CD14-positive monocyte (primary cell): ENCODE measurements at regions not wholly inside any gene's neighbourhood (a gene's known extent, or its start where the extent isn't known, plus 50 kb on each side); places are given as distances from the start of the nearest gene placed in this dataset.

Source experiments
- DNase-seq, 3 donors: peaks; one replicate each; pipeline ENCODE4 v3.0.0-alpha.2; 2011 to 2022
- H2AFZ ChIP-seq: 2 replicates; pipeline ENCODE4 v1.6.0; 2012; ENCODE audit warnings: mild to moderate bottlenecking, low read depth, low read length, inconsistent platforms; ENCODE audit not compliant: insufficient read depth, poor library complexity, severe bottlenecking
- H3K27ac ChIP-seq, 2 donors: 1 replicate in 1 of 2; 2 replicates in 1 of 2; pipeline ENCODE4 v1.5.1; 2012 to 2013; ENCODE audit warnings: low read length in 2 of 2, control low read depth in 1 of 2, inconsistent platforms in 1 of 2, low read depth in 1 of 2, mild to moderate bottlenecking in 1 of 2
- H3K27me3 ChIP-seq, 2 donors: one replicate each; pipeline versions ENCODE4 v1.6.0 to v1.6.1; 2011 to 2013; ENCODE audit warnings: low read length in 2 of 2; ENCODE audit not compliant: control insufficient read depth in 2 of 2, insufficient read depth in 2 of 2
- H3K36me3 ChIP-seq, 2 donors: replicated peaks in 1 of 2; 1 replicate in 1 of 2; 2 replicates in 1 of 2; pipeline versions ENCODE4 v1.5.1 to v1.6.1; 2012 to 2013; ENCODE audit warnings: low read length in 2 of 2, control low read depth in 1 of 2, inconsistent platforms in 1 of 2, mild to moderate bottlenecking in 1 of 2; ENCODE audit not compliant: insufficient read depth in 2 of 2, control insufficient read depth in 1 of 2
- H3K4me1 ChIP-seq, 2 donors: 1 replicate in 1 of 2; 2 replicates in 1 of 2; pipeline versions ENCODE4 v1.5.1 to v1.6.1; 2012 to 2013; ENCODE audit warnings: low read length in 2 of 2, control low read depth in 1 of 2, inconsistent platforms in 1 of 2, mild to moderate bottlenecking in 1 of 2, moderate library complexity in 1 of 2; ENCODE audit not compliant: insufficient read depth in 2 of 2, control insufficient read depth in 1 of 2
- H3K4me2 ChIP-seq: replicated peaks from 2 replicates; pipeline ENCODE3; 2012; ENCODE audit warnings: low read length, moderate library complexity, mild to moderate bottlenecking; ENCODE audit not compliant: poor library complexity, severe bottlenecking; ENCODE audit errors: extremely low read depth
- H3K4me3 ChIP-seq, 3 experiments: fragments of 200-600 bp in 1 of 3; sonication (generic) in 1 of 3; replicated peaks in 1 of 3; 1 replicate in 2 of 3; 2 replicates in 1 of 3; pipeline ENCODE4 v1.5.1; 2011 to 2013; ENCODE audit warnings: low read length in 3 of 3, mild to moderate bottlenecking in 3 of 3, control low read depth in 2 of 3, low read depth in 2 of 3, inconsistent platforms in 1 of 3, moderate library complexity in 1 of 3
- H3K79me2 ChIP-seq: 2 replicates; pipeline ENCODE4 v1.6.0; 2012; ENCODE audit warnings: mild to moderate bottlenecking, control low read depth, inconsistent platforms, low read length, moderate library complexity; ENCODE audit not compliant: insufficient read depth
- H3K9ac ChIP-seq: 2 replicates; pipeline ENCODE4 v1.6.0; 2017; ENCODE audit warnings: low read length, mild to moderate bottlenecking; ENCODE audit not compliant: insufficient read depth, poor library complexity, severe bottlenecking
- H3K9me3 ChIP-seq, 2 donors: replicated peaks in 1 of 2; 1 replicate in 1 of 2; 2 replicates in 1 of 2; pipeline versions ENCODE4 v1.5.1 to v1.6.1; 2012 to 2013; ENCODE audit warnings: low read length in 2 of 2, control low read depth in 1 of 2; ENCODE audit not compliant: control insufficient read depth in 1 of 2, insufficient read depth in 1 of 2
- H4K20me1 ChIP-seq: 2 replicates; pipeline ENCODE4 v1.6.0; 2012; ENCODE audit warnings: mild to moderate bottlenecking, low read length, control low read depth, moderate library complexity; ENCODE audit not compliant: insufficient read depth
- H3K27ac Mint-ChIP-seq, 7 donors: one replicate each; pipeline ENCODE4 v1.8.0; 2020; ENCODE audit warnings: mild to moderate bottlenecking in 7 of 7, mixed read lengths in 7 of 7, moderate library complexity in 6 of 7, inconsistent platforms in 2 of 7
- H3K27me3 Mint-ChIP-seq, 3 donors: one replicate each; pipeline ENCODE4 v1.8.0; 2021 to 2022; ENCODE audit warnings: low read depth in 3 of 3, mild to moderate bottlenecking in 3 of 3, mixed read lengths in 3 of 3, moderate library complexity in 3 of 3, inconsistent platforms in 1 of 3
- H3K36me3 Mint-ChIP-seq, 2 donors: one replicate each; pipeline ENCODE4 v1.8.0; 2020; ENCODE audit warnings: mixed read lengths in 2 of 2, inconsistent platforms in 1 of 2, mild to moderate bottlenecking in 1 of 2
- H3K4me1 Mint-ChIP-seq: one replicate; pipeline ENCODE4 v1.8.0; 2020; ENCODE audit warnings: mild to moderate bottlenecking, mixed read lengths
- H3K4me3 Mint-ChIP-seq, 2 donors: one replicate each; pipeline ENCODE4 v1.8.0; 2020; ENCODE audit warnings: mild to moderate bottlenecking in 2 of 2, mixed read lengths in 2 of 2, moderate library complexity in 1 of 2
- H3K9me3 Mint-ChIP-seq, 7 donors: one replicate each; pipeline ENCODE4 v1.8.0; 2020 to 2022; ENCODE audit warnings: mixed read lengths in 7 of 7, mild to moderate bottlenecking in 6 of 7, moderate library complexity in 6 of 7, inconsistent platforms in 2 of 7
- CTCF ChIP-seq: fragments of 200-600 bp; IDR thresholded peaks from one replicate; pipeline ENCODE4 v1.8.0; 2022; ENCODE audit warnings: antibody characterized with exemption, mild to moderate bottlenecking
- WGBS: methylation state at CpG from one replicate; pipeline ENCODE4 v1.1.5; 2013; ENCODE audit warnings: missing lambda C conversion rate; ENCODE audit not compliant: insufficient coverage; 5-methylcytosine and 5-hydroxymethylcytosine counted together
- intact Hi-C, 2 donors: fragments of 100-400 bp; cut with micrococcal nuclease; formaldehyde crosslinking; loops; one replicate each; pipeline versions ENCODE4 v1.15.0 to v1.15.1; 2023

GRCh38 chr10:110376021-110376766, 71.5 kb upstream of the SMNDC1 start:
- Mint-ChIP-seq H3K9me3 (no peaks in the 10 kb centered on the region), H3K27me3 (peaks cover 2 to 7% (median 7%) of the 10 kb centered on the region in 3 donors), H3K36me3 (no peaks in the 10 kb centered on the region), H3K4me3 (no peak overlapping the region), H3K27ac (peak overlapping the region in 1 of 7 donors; percentile 34), H3K4me1 (peaks cover 9% of the 10 kb centered on the region)
- no peak overlapping the region for H3K27ac ChIP-seq
- no peaks in the 10 kb centered on the region for H3K27me3 ChIP-seq
- no peak for DNase-seq
- intact Hi-C loops: no loop called here
- H3K36me3 ChIP-seq: no peaks in the 10 kb centered on the region
- H3K4me1 ChIP-seq: peaks cover 5 to 7% of the 10 kb centered on the region in 2 donors
- peak overlapping the region; percentile 29 for H2AFZ ChIP-seq
- no peak overlapping the region for H3K9ac ChIP-seq
- no peak for TF ChIP-seq CTCF
- 37% methylated on average over 20 of the region's 21 CpGs for WGBS
- H3K79me2 ChIP-seq: no peaks in the 10 kb centered on the region
- no peaks in the 10 kb centered on the region for H4K20me1 ChIP-seq
- no peak overlapping the region for H3K4me3 ChIP-seq
- H3K9me3 ChIP-seq: no peaks in the 10 kb centered on the region
- no peak overlapping the region for H3K4me2 ChIP-seq

GRCh38 chr10:110376767-110377160, 72.0 kb upstream of the SMNDC1 start:
- Mint-ChIP-seq H3K27me3 (peaks cover 3 to 7% (median 5%) of the 10 kb centered on the region in 3 donors), H3K27ac (peak overlapping the region in 1 of 7 donors; percentile 82), H3K36me3 (no peaks in the 10 kb centered on the region), H3K4me3 (no peak overlapping the region), H3K9me3 (no peaks in the 10 kb centered on the region), H3K4me1 (peaks cover 9% of the 10 kb centered on the region)
- Histone ChIP-seq H3K9ac (no peak overlapping the region), H3K9me3 (no peaks in the 10 kb centered on the region), H3K27me3 (no peaks in the 10 kb centered on the region), H2AFZ (no peak overlapping the region), H3K79me2 (no peaks in the 10 kb centered on the region), H3K4me3 (no peak overlapping the region), H3K4me1 (peaks cover 5 to 7% of the 10 kb centered on the region in 2 donors), H3K4me2 (no peak overlapping the region), H3K36me3 (no peaks in the 10 kb centered on the region), H4K20me1 (no peaks in the 10 kb centered on the region), H3K27ac (no peak overlapping the region)
- no peak for TF ChIP-seq CTCF
- WGBS: 69% methylated on average over 5 of the region's 5 CpGs
- no peak for DNase-seq
- intact Hi-C loops: no loop called here
